HL-60 (cell line): ENCODE measurements at regions not wholly inside any gene's neighbourhood (a gene's known extent, or its start where the extent isn't known, plus 50 kb on each side); places are given as distances from the start of the nearest gene placed in this dataset.

Source experiments
- DNase-seq, 2 experiments: peaks; one replicate each; pipeline ENCODE4 v3.0.0-alpha.2; 2010 to 2020; ENCODE audit warnings: low read depth in 1 of 2, low spot score in 1 of 2
- H3K27ac ChIP-seq: fragments of 250-450 bp; sonication (Bioruptor Pico); replicated peaks from 2 replicates; pipeline ENCODE4 v1.5.1; 2020; ENCODE audit warnings: mild to moderate bottlenecking, moderate library complexity
- H3K27me3 ChIP-seq: fragments of 250-450 bp; sonication (Bioruptor Pico); 2 replicates; pipeline ENCODE4 v1.5.1; 2021; ENCODE audit warnings: mild to moderate bottlenecking, moderate library complexity; ENCODE audit not compliant: insufficient read depth, poor library complexity, severe bottlenecking
- H3K4me3 ChIP-seq: replicated peaks from 2 replicates; pipeline ENCODE4 v1.5.1; 2011; ENCODE audit warnings: mild to moderate bottlenecking, control low read depth, low read length; ENCODE audit not compliant: insufficient read depth
- GABPA ChIP-seq: IDR thresholded peaks from 2 replicates; pipeline ENCODE4 v1.6.1; 2012; ENCODE audit warnings: low read depth
- POLR2AphosphoS5 ChIP-seq: IDR thresholded peaks from 2 replicates; pipeline ENCODE4 v1.6.1; 2012; ENCODE audit warnings: low read depth
- REST ChIP-seq: IDR thresholded peaks from 2 replicates; pipeline ENCODE4 v1.6.1; 2012; ENCODE audit warnings: low read depth; ENCODE audit not compliant: insufficient replicate concordance
- SPI1 ChIP-seq: IDR thresholded peaks from 2 replicates; pipeline ENCODE4 v1.6.1; 2012; ENCODE audit warnings: low read depth, mild to moderate bottlenecking, borderline replicate concordance
- TF ChIP-seq, protein P1 (sequence below): IDR thresholded peaks from one replicate; pipeline ENCODE4 v1.5.1; 2011; ENCODE audit warnings: low read length, control low read depth, inconsistent platforms; ENCODE audit not compliant: insufficient read depth

DNA sequence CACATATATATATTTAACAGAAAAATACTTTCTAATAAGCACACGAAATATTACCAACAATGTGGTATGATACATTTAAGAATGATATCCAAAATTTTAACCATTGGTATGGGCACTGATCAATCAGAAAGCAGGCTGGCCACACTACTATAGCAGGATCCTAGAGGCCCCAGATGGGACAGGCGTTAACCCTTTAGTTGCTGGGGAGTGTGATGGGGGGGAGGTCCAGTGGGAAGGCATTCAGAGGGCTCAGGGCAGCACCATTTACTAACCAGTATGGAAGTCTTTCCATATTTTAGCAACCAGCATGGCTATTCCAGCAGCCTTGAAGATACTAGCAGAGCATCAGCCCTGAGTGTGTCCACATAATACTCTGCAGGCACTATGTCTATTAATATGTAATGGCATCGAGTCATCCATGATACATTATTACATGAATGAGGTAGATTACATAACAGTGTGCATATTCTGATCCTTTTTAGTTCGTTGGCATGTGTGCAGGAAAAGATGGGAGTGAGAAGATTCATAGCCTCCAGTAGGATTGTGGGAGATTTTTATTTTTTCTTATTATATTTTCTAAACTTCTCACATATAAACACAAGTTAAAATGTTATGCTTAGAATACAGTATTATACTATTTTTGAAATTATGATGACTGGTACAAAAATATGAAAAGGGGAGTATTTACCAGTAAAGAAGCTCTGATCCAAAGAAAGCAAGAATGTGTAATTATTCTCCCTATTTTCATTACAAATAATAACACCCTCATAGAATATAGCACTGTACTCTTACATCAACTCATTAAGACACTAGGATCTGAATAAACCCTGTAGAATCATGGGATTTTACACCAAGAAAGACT is 78.9 kb downstream of the FAM217A start:
- TF ChIP-seq POLR2AphosphoS5, result no peak
- TF ChIP-seq GABPA, result no peak
- TF ChIP-seq, protein P1, sequence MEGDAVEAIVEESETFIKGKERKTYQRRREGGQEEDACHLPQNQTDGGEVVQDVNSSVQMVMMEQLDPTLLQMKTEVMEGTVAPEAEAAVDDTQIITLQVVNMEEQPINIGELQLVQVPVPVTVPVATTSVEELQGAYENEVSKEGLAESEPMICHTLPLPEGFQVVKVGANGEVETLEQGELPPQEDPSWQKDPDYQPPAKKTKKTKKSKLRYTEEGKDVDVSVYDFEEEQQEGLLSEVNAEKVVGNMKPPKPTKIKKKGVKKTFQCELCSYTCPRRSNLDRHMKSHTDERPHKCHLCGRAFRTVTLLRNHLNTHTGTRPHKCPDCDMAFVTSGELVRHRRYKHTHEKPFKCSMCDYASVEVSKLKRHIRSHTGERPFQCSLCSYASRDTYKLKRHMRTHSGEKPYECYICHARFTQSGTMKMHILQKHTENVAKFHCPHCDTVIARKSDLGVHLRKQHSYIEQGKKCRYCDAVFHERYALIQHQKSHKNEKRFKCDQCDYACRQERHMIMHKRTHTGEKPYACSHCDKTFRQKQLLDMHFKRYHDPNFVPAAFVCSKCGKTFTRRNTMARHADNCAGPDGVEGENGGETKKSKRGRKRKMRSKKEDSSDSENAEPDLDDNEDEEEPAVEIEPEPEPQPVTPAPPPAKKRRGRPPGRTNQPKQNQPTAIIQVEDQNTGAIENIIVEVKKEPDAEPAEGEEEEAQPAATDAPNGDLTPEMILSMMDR, result no peak
- no peak for TF ChIP-seq REST
- TF ChIP-seq SPI1, result no peak
- no peaks in the 10 kb centered on the region for H3K27me3 ChIP-seq
- H3K4me3 ChIP-seq, result no peak overlapping the region
- no peak overlapping the region for H3K27ac ChIP-seq
- DNase-seq, result no peak

DNA sequence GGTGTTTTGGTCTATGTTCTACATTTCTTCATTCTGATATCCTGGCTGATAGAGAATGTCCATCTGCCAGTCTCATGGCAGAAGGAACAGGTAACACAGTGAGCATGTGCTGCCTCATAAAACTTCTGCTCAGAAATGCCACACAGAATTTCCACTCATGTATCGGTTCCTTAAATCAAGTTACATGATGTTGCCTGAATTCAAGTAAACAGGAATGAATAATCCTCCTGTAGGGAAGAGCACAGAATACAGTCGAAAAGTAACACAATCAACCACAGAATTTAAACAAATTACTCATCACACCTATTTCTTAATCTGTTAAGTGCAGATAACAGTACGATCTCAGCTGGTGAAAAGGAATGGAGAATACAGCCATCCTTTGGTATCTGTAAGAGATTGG is 74.7 kb downstream of the FAM217A start:
- no peak for DNase-seq
- no peak overlapping the region for H3K4me3 ChIP-seq
- no peaks in the 10 kb centered on the region for H3K27me3 ChIP-seq
- TF ChIP-seq, protein P1, result no peak
- TF ChIP-seq GABPA (no peak), SPI1 (no peak), REST (no peak), POLR2AphosphoS5 (no peak)
- no peak overlapping the region for H3K27ac ChIP-seq

GRCh38 chr6:4008324-4009047 is 70.5 kb downstream of the FAM217A start:
- Histone ChIP-seq H3K4me3 (no peak overlapping the region), H3K27me3 (no peaks in the 10 kb centered on the region), H3K27ac (no peak overlapping the region)
- TF ChIP-seq, protein P1, result peak; percentile 25
- TF ChIP-seq SPI1 (no peak), POLR2AphosphoS5 (no peak), REST (no peak), GABPA (no peak)
- DNase-seq, result peak in 1 of 2 experiments; percentile 49
